A549 (cell line): ENCODE measurements at regions not wholly inside any gene's neighbourhood (a gene's known extent, or its start where the extent isn't known, plus 50 kb on each side); places are given as distances from the start of the nearest gene placed in this dataset.

Experiments used
- ATAC-seq, 2 experiments: fragments of 200-7000 bp in 1 of 2; fragments of >200 bp in 1 of 2; cut with Nextera tagmentation in 1 of 2; cut with Tn5 transposase in 1 of 2; 3 replicates each; pipeline versions ENCODE4 v1.8.0 to v1.9.1; 2018 to 2020; ENCODE audit warnings: mild to moderate bottlenecking in 1 of 2, moderate library complexity in 1 of 2
- CTCF ChIA-PET: fragments of 300-600 bp; sonication (Branson Sonifier 250); formaldehyde crosslinking; extraction: SDS; loops from one replicate; lab custom pipeline; 2021; ENCODE audit warnings: antibody characterized with exemption, inconsistent platforms; lab: Yijun Ruan, JAX
- POLR2A ChIA-PET: fragments of 350-600 bp; formaldehyde crosslinking; extraction: SDS; loops from one replicate; lab custom pipeline; 2021; ENCODE audit warnings: antibody characterized with exemption, inconsistent platforms; lab: Yijun Ruan, JAX
- DNase-seq, 2 experiments: peaks; one replicate each; pipeline versions ENCODE4 v3.0.0 to v3.0.0-alpha.2; 2011 to 2016; ENCODE audit warnings: low read depth in 1 of 2, low spot score in 1 of 2
- FAIRE-seq: peaks from 2 replicates; lab custom pipeline; 2011; peaks lifted over from hg19 to GRCh38; lab: Jason Lieb, UNC
- H3K27ac ChIP-seq, 2 experiments: fragments of >200 bp; sonication (Bioruptor Twin); formaldehyde crosslinking; 3 replicates each; pipeline ENCODE4 v1.5.1; 2016 to 2017
- H3K4me1 ChIP-seq: fragments of >200 bp; sonication (Bioruptor Twin); formaldehyde crosslinking; 3 replicates; pipeline ENCODE4 v1.6.1; 2016
- H3K4me2 ChIP-seq: fragments of >200 bp; sonication (Bioruptor Twin); formaldehyde crosslinking; 3 replicates; pipeline ENCODE4 v1.6.1; 2016
- H3K4me3 ChIP-seq: fragments of >200 bp; sonication (Bioruptor Twin); formaldehyde crosslinking; 3 replicates; pipeline ENCODE4 v1.5.1; 2016
- H3K9me3 ChIP-seq: fragments of >200 bp; sonication (Bioruptor Twin); formaldehyde crosslinking; 3 replicates; pipeline ENCODE4 v1.6.1; 2016
- EHF ChIP-seq: fragments of 250-450 bp; sonication (Bioruptor Pico); IDR thresholded peaks from 2 replicates; pipeline ENCODE4 v1.5.0; 2020; ENCODE audit warnings: mild to moderate bottlenecking
- EHMT2 ChIP-seq: fragments of 200-600 bp; sonication (generic); IDR thresholded peaks from 2 replicates; pipeline ENCODE4 v1.6.1; 2016; ENCODE audit warnings: antibody characterized with exemption, low read depth, mild to moderate bottlenecking, moderate library complexity
- ELK1 ChIP-seq: fragments of 150-350 bp; IDR thresholded peaks from 2 replicates; pipeline ENCODE4 v1.6.1; 2014; ENCODE audit warnings: low read depth, mild to moderate bottlenecking, low read length
- EP300 ChIP-seq, 2 experiments: fragments of >200 bp; sonication (Bioruptor Twin); formaldehyde crosslinking; IDR thresholded peaks; 2 replicates in 1 of 2; 3 replicates in 1 of 2; pipeline ENCODE4 v1.6.1; 2016 to 2017
- FOSB ChIP-seq: fragments of 250-450 bp; sonication (Bioruptor Pico); IDR thresholded peaks from 2 replicates; pipeline ENCODE4 v1.5.0; 2020; ENCODE audit warnings: mild to moderate bottlenecking, moderate library complexity
- JUNB ChIP-seq: fragments of >200 bp; sonication (Bioruptor Twin); formaldehyde crosslinking; IDR thresholded peaks from 2 replicates; pipeline ENCODE4 v1.6.1; 2016
- KDM1A ChIP-seq: fragments of 200-600 bp; sonication (generic); IDR thresholded peaks from 2 replicates; pipeline ENCODE4 v1.6.1; 2016; ENCODE audit warnings: low read depth, mild to moderate bottlenecking
- KDM5A ChIP-seq: fragments of 200-600 bp; sonication (generic); IDR thresholded peaks from 2 replicates; pipeline ENCODE4 v1.6.1; 2016; ENCODE audit warnings: antibody characterized with exemption, mild to moderate bottlenecking
- MAFK ChIP-seq: fragments of 450-650 bp; IDR thresholded peaks from 2 replicates; pipeline ENCODE4 v1.6.1; 2014; ENCODE audit not compliant: partially characterized antibody
- MAX ChIP-seq: IDR thresholded peaks from 2 replicates; pipeline ENCODE4 v1.6.1; 2012
- MYC ChIP-seq: IDR thresholded peaks from 2 replicates; pipeline ENCODE4 v1.6.1; 2012; ENCODE audit warnings: mild to moderate bottlenecking, inconsistent platforms, low read length, improper control_type of control experiment, borderline replicate concordance
- NFE2L2 ChIP-seq: fragments of 150-350 bp; conservative IDR thresholded peaks from 2 replicates; pipeline ENCODE4 v1.6.1; 2014; ENCODE audit warnings: low read length
- RFX5 ChIP-seq: fragments of 450-650 bp; IDR thresholded peaks from 2 replicates; pipeline ENCODE4 v1.7.1; 2014; ENCODE audit warnings: antibody characterized with exemption, mild to moderate bottlenecking, moderate library complexity
- RNF2 ChIP-seq: fragments of 200-600 bp; sonication (generic); IDR thresholded peaks from 2 replicates; pipeline ENCODE4 v1.6.1; 2016; ENCODE audit warnings: low read depth, mild to moderate bottlenecking, antibody characterized with exemption, moderate library complexity, borderline replicate concordance
- SMC3 ChIP-seq: fragments of >200 bp; sonication (Bioruptor Twin); formaldehyde crosslinking; IDR thresholded peaks from 3 replicates; pipeline ENCODE4 v1.6.1; 2018; ENCODE audit warnings: inconsistent platforms
- TFCP2L1 ChIP-seq: fragments of 250-450 bp; sonication (Bioruptor Pico); IDR thresholded peaks from 2 replicates; pipeline ENCODE4 v1.5.0; 2021; ENCODE audit warnings: mild to moderate bottlenecking
- ZFP36 ChIP-seq: fragments of 450-650 bp; IDR thresholded peaks from 2 replicates; pipeline ENCODE4 v1.6.1; 2014; ENCODE audit warnings: borderline replicate concordance; ENCODE audit not compliant: partially characterized antibody
- WGBS: methylation state at CpG from one replicate; pipeline ENCODE4 v1.1.6; 2017; ENCODE audit errors: missing lambda C conversion rate; 5-methylcytosine and 5-hydroxymethylcytosine counted together
- TF ChIP-seq, protein P1 (sequence below): fragments of 200-600 bp; sonication (generic); IDR thresholded peaks from 2 replicates; pipeline ENCODE4 v1.6.1; 2016; ENCODE audit warnings: antibody characterized with exemption, mild to moderate bottlenecking, moderate library complexity
- TF ChIP-seq, protein P2 (sequence below): fragments of 450-650 bp; IDR thresholded peaks from 2 replicates; pipeline ENCODE4 v1.6.1; 2014; ENCODE audit warnings: antibody characterized with exemption
- TF ChIP-seq, protein P3 (sequence below): IDR thresholded peaks from 2 replicates; pipeline ENCODE4 v1.6.1; 2012
- TF ChIP-seq, protein P4 (sequence below): fragments of 250-450 bp; sonication (Bioruptor Pico); IDR thresholded peaks from 2 replicates; pipeline ENCODE4 v1.5.0; 2020; ENCODE audit warnings: low read depth, mild to moderate bottlenecking, moderate library complexity

DNA sequence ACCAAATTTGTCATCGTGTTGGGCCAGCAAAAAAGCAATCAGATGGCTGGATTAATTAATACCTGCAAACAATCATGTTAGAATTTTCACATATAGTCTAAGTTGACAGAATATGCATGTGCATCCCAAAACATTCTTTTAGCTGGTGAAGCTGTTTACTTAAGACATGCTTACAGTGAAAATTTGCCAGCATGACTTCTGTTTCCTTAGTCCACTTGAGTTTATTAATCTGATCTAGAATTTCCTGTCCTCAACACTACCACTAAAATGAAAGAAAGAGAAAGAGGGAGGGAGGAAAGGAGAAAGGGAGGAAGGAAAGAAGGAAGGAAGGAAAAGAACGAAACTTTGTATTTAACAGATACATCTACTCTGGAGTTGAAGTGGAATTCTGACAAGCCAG lies 2109.9 kb upstream of the PIK3C3 start (continued):
- TF ChIP-seq, protein P1, sequence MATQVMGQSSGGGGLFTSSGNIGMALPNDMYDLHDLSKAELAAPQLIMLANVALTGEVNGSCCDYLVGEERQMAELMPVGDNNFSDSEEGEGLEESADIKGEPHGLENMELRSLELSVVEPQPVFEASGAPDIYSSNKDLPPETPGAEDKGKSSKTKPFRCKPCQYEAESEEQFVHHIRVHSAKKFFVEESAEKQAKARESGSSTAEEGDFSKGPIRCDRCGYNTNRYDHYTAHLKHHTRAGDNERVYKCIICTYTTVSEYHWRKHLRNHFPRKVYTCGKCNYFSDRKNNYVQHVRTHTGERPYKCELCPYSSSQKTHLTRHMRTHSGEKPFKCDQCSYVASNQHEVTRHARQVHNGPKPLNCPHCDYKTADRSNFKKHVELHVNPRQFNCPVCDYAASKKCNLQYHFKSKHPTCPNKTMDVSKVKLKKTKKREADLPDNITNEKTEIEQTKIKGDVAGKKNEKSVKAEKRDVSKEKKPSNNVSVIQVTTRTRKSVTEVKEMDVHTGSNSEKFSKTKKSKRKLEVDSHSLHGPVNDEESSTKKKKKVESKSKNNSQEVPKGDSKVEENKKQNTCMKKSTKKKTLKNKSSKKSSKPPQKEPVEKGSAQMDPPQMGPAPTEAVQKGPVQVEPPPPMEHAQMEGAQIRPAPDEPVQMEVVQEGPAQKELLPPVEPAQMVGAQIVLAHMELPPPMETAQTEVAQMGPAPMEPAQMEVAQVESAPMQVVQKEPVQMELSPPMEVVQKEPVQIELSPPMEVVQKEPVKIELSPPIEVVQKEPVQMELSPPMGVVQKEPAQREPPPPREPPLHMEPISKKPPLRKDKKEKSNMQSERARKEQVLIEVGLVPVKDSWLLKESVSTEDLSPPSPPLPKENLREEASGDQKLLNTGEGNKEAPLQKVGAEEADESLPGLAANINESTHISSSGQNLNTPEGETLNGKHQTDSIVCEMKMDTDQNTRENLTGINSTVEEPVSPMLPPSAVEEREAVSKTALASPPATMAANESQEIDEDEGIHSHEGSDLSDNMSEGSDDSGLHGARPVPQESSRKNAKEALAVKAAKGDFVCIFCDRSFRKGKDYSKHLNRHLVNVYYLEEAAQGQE, result no peak
- TF ChIP-seq KDM1A, result no peak
- TF ChIP-seq RFX5, result no peak
- TF ChIP-seq, protein P2, sequence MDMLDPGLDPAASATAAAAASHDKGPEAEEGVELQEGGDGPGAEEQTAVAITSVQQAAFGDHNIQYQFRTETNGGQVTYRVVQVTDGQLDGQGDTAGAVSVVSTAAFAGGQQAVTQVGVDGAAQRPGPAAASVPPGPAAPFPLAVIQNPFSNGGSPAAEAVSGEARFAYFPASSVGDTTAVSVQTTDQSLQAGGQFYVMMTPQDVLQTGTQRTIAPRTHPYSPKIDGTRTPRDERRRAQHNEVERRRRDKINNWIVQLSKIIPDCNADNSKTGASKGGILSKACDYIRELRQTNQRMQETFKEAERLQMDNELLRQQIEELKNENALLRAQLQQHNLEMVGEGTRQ, result no peak
- TF ChIP-seq SMC3, result no peak
- TF ChIP-seq, all 56 proteins: peak for 0

DNA sequence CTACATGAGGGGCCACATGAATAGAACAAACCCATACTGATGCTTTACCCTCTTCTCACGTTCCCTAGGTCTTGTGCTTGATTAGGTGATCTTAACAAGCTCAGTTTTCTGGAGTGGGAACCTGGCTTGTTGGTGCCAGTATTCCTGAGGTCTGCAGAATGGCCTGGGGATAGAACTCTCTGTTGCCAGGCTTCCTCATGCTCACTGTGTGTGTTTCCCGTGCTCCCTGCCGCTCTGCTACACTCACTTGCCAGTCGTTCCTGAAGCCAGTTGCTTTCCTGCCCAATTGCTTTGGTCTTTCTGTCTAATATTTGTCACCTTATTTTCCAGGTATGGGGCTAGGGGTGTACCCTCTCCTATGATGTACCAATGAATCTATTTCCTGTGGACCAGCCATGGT lies 2111.5 kb upstream of the PIK3C3 start:
- Histone ChIP-seq H3K4me3 (no peak overlapping the region), H3K27ac (no peak overlapping the region), H3K4me1 (no peaks in the 10 kb centered on the region), H3K9me3 (no peaks in the 10 kb centered on the region), H3K4me2 (no peak overlapping the region)
- ChIA-PET POLR2A (no interaction called here), CTCF (no interaction called here)
- ATAC-seq, result no peak
- no peak for DNase-seq
- WGBS, result 7% methylated on average over 4 of the region's 4 CpGs
- no peak for TF ChIP-seq MYC
- FAIRE-seq, result no peak

GRCh38 chr18:39842366-39842914 lies 2112.6 kb upstream of the PIK3C3 start:
- CTCF ChIA-PET, result interaction anchor here (0.8 to 1.9 kb wide), 5 partner anchors 9 to 1600 kb away, joined by 3 to 7 read pairs (median 3); no protein-coding TSS in a partner anchor
- no peak for TF ChIP-seq RNF2
- no peak for TF ChIP-seq MAX
- TF ChIP-seq ZFP36, result no peak
- no peak for TF ChIP-seq ELK1
- TF ChIP-seq KDM5A, result no peak
- TF ChIP-seq NFE2L2, result no peak
- no peak for TF ChIP-seq KDM1A
- TF ChIP-seq, protein P3, sequence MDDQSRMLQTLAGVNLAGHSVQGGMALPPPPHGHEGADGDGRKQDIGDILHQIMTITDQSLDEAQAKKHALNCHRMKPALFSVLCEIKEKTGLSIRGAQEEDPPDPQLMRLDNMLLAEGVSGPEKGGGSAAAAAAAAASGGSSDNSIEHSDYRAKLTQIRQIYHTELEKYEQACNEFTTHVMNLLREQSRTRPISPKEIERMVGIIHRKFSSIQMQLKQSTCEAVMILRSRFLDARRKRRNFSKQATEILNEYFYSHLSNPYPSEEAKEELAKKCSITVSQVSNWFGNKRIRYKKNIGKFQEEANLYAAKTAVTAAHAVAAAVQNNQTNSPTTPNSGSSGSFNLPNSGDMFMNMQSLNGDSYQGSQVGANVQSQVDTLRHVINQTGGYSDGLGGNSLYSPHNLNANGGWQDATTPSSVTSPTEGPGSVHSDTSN, result no peak
- TF ChIP-seq, protein P4, sequence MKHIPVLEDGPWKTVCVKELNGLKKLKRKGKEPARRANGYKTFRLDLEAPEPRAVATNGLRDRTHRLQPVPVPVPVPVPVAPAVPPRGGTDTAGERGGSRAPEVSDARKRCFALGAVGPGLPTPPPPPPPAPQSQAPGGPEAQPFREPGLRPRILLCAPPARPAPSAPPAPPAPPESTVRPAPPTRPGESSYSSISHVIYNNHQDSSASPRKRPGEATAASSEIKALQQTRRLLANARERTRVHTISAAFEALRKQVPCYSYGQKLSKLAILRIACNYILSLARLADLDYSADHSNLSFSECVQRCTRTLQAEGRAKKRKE (CRISPR knock-in tag), result no peak
- no peak for TF ChIP-seq TFCP2L1
- TF ChIP-seq FOSB (CRISPR knock-in tag), result no peak
- no peak for TF ChIP-seq EHMT2
- TF ChIP-seq JUNB, result no peak
- TF ChIP-seq, protein P2, result no peak
- no peak for TF ChIP-seq EP300 (IDR thresholded peaks at IDR 0.05)
- TF ChIP-seq EHF (CRISPR knock-in tag), result no peak
- TF ChIP-seq MAFK, result no peak
- WGBS, result 53% methylated on average over 9 of the region's 9 CpGs

More at GRCh38 chr18:39842366-39842914, 2112.6 kb upstream of the PIK3C3 start:
- H3K4me2 ChIP-seq, result peak overlapping the region; percentile 84; the same call in 1 of the 3 replicates
- no peak overlapping the region for H3K27ac ChIP-seq
- no peaks in the 10 kb centered on the region for H3K9me3 ChIP-seq
- ATAC-seq, result no peak
- POLR2A ChIA-PET, result no interaction called here
- no peak for DNase-seq
- no peaks in the 10 kb centered on the region for H3K4me1 ChIP-seq
- H3K4me3 ChIP-seq, result no peak overlapping the region
- no peak for FAIRE-seq
